ENCODE measurements at regions not wholly inside any gene's neighbourhood (a gene's known extent, or its start where the extent isn't known, plus 50 kb on each side); places are given as distances from the start of the nearest gene placed in this dataset.

DNA sequence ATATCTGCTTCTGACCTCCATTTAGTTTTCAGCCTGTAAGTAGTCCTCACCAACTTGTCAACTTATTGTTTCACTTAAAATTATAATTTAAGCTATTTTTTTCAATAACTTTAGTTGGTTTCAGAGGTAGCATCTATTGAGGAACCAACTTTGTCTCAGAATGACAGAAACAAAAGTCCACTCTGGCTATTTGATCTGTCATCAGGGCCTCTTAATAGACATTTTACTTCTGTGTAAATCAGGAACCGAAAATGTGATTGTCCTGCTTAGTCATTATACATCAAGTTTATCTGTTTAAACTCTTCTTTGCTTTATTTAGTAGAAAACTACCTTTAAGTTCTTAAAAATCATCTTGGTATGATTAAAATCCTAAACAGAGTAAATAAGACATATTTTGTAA is 820.8 kb upstream of the EDIL3 start:
- H3K4me1 Mint-ChIP-seq = no peaks in the 10 kb centered on the region
- Histone ChIP-seq H3K27ac (ENCODE audit: insufficient read length, low read depth, low read length) (no peak overlapping the region), H2BK15ac (ENCODE audit: low read depth, low read length) (no peak overlapping the region), H3K9me3 (ENCODE audit: control insufficient read depth, low read depth, low read length) (no peaks in the 10 kb centered on the region), H2AFZ (ENCODE audit: low read length) (no peak overlapping the region), H2BK120ac (ENCODE audit: low read depth, low read length, poor library complexity, severe bottlenecking) (no peak overlapping the region), H2BK5ac (ENCODE audit: insufficient read length, low read length) (no peak overlapping the region), H2AK5ac (ENCODE audit: insufficient read length, low read length) (no peak overlapping the region), H3K4me2 (ENCODE audit: insufficient read depth, insufficient read length, low read length) (no peak overlapping the region), H3K56ac (ENCODE audit: insufficient read length, low read depth, low read length) (no peak overlapping the region), H4K20me1 (ENCODE audit: control insufficient read depth, insufficient read depth, insufficient read length) (no peaks in the 10 kb centered on the region), H3K79me1 (ENCODE audit: insufficient read depth, low read depth, low read length, poor library complexity, severe bottlenecking) (no peaks in the 10 kb centered on the region), H3K27me3 (ENCODE audit: insufficient read depth, low read length) (no peaks in the 10 kb centered on the region), H3K23ac (ENCODE audit: insufficient read length, low read depth, low read length) (no peak overlapping the region), H4K91ac (ENCODE audit: insufficient read length, low read depth, low read length) (no peak overlapping the region), H2BK12ac (ENCODE audit: insufficient read length, low read depth, low read length) (no peak overlapping the region), H3K18ac (ENCODE audit: insufficient read length, low read depth, low read length) (no peak overlapping the region), H2BK20ac (ENCODE audit: low read depth, low read length, poor library complexity, severe bottlenecking) (no peak overlapping the region), H4K5ac (ENCODE audit: insufficient read length, low read depth, low read length) (no peak overlapping the region), H3K4me1 (ENCODE audit: insufficient read depth, low read length) (no peaks in the 10 kb centered on the region), H3K79me2 (ENCODE audit: insufficient read depth, low read length) (no peaks in the 10 kb centered on the region), H3K14ac (ENCODE audit: insufficient read depth, low read length) (no peak overlapping the region), H3K4ac (ENCODE audit: low read depth, low read length) (no peak overlapping the region), H3T11ph (ENCODE audit: low read length) (no peak overlapping the region), H4K8ac (replicated peaks; ENCODE audit: insufficient read length, low read depth, low read length) (no peak overlapping the region), H3K9ac (ENCODE audit: extremely low read depth, insufficient read length, low read length) (no peak overlapping the region), H3K23me2 (ENCODE audit: insufficient read length, low read depth, low read length, poor library complexity, severe bottlenecking) (no peaks in the 10 kb centered on the region)
- no peak overlapping the region for H3K4me3 Mint-ChIP-seq
- H3K9me3 Mint-ChIP-seq = no peaks in the 10 kb centered on the region
- whole genome bisulfite sequencing (ENCODE audit: extremely low coverage, insufficient read length, low lambda C conversion rate) = no CpG with 5 or more reads among the region's 1 CpG
- peaks cover 0 to 1% (median 0%) of the 10 kb centered on the region in 3 experiments; a peak in 1 of 7 replicates for H3K36me3 Mint-ChIP-seq (ENCODE audit: insufficient read depth in 1 of 3, low read depth in 3 of 3)
- DNase-seq = no peak
- TF ChIP-seq, protein P1, sequence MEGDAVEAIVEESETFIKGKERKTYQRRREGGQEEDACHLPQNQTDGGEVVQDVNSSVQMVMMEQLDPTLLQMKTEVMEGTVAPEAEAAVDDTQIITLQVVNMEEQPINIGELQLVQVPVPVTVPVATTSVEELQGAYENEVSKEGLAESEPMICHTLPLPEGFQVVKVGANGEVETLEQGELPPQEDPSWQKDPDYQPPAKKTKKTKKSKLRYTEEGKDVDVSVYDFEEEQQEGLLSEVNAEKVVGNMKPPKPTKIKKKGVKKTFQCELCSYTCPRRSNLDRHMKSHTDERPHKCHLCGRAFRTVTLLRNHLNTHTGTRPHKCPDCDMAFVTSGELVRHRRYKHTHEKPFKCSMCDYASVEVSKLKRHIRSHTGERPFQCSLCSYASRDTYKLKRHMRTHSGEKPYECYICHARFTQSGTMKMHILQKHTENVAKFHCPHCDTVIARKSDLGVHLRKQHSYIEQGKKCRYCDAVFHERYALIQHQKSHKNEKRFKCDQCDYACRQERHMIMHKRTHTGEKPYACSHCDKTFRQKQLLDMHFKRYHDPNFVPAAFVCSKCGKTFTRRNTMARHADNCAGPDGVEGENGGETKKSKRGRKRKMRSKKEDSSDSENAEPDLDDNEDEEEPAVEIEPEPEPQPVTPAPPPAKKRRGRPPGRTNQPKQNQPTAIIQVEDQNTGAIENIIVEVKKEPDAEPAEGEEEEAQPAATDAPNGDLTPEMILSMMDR (conservative IDR thresholded peaks at IDR 0.05) = no peak
- H3K27ac Mint-ChIP-seq = no peak overlapping the region
- H3K27me3 Mint-ChIP-seq (ENCODE audit: low read depth) = no peaks in the 10 kb centered on the region

All from H9 (cell line).